GM21528 (cell line): ENCODE measurements at regions not wholly inside any gene's neighbourhood (a gene's known extent, or its start where the extent isn't known, plus 50 kb on each side); places are given as distances from the start of the nearest gene placed in this dataset.

Experiments
- ATAC-seq: cut with Tn5 transposase; IDR thresholded peaks from one replicate; pipeline ENCODE4 v1.9.1; 2021; ENCODE audit warnings: mild to moderate bottlenecking, moderate library complexity; ENCODE audit not compliant: unreplicated experiment, low FRiP score

GRCh38 chr5:175060257-175060656 lies 335.9 kb downstream of the MSX2 start:
- ATAC-seq = no peak

- ATAC-seq = no peak
Observed at GRCh38 chr5:175059687-175060211, 335.4 kb downstream of the MSX2 start.

GRCh38 chr5:175056831-175057230 lies 332.4 kb downstream of the MSX2 start:
- no peak for ATAC-seq

GRCh38 chr5:175054243-175054642 lies 329.9 kb downstream of the MSX2 start:
- no peak for ATAC-seq

- ATAC-seq = no peak
Observed at GRCh38 chr5:175052351-175052750, 328.0 kb downstream of the MSX2 start.

GRCh38 chr5:175047048-175047447 lies 322.7 kb downstream of the MSX2 start:
- no peak for ATAC-seq

GRCh38 chr5:175045820-175046219 lies 321.4 kb downstream of the MSX2 start:
- ATAC-seq = no peak

GRCh38 chr5:175037820-175038219 lies 313.4 kb downstream of the MSX2 start:
- ATAC-seq = no peak

- no peak for ATAC-seq
Observed at GRCh38 chr5:175035882-175036533, 311.6 kb downstream of the MSX2 start.

- ATAC-seq = no peak
Observed at GRCh38 chr5:175034924-175035323, 310.5 kb downstream of the MSX2 start.

GRCh38 chr5:175032741-175033151 lies 308.4 kb downstream of the MSX2 start:
- ATAC-seq = no peak

GRCh38 chr5:175032013-175032412 lies 307.6 kb downstream of the MSX2 start:
- ATAC-seq = no peak

- no peak for ATAC-seq
Observed at GRCh38 chr5:175027390-175027789, 303.0 kb downstream of the MSX2 start.

- no peak for ATAC-seq
Observed at GRCh38 chr5:175025077-175025476, 300.7 kb downstream of the MSX2 start.

GRCh38 chr5:175021841-175022625 lies 297.7 kb downstream of the MSX2 start:
- ATAC-seq = no peak

GRCh38 chr5:175021321-175021720 lies 296.9 kb downstream of the MSX2 start:
- no peak for ATAC-seq

GRCh38 chr5:175015028-175015685 lies 290.8 kb downstream of the MSX2 start:
- no peak for ATAC-seq

- ATAC-seq = no peak
Observed at GRCh38 chr5:175013251-175013650, 288.9 kb downstream of the MSX2 start.

- no peak for ATAC-seq
Observed at GRCh38 chr5:175012267-175012666, 287.9 kb downstream of the MSX2 start.

GRCh38 chr5:175003531-175003930 lies 279.1 kb downstream of the MSX2 start:
- no peak for ATAC-seq

- ATAC-seq = no peak
Observed at GRCh38 chr5:175001876-175002645, 277.7 kb downstream of the MSX2 start.
